Breast epithelium (tissue), 3 donors: ENCODE measurements at regions not wholly inside any gene's neighbourhood (a gene's known extent, or its start where the extent isn't known, plus 50 kb on each side); places are given as distances from the start of the nearest gene placed in this dataset.

Experiments
- CTCF ChIP-seq, 3 donors: fragments of 450-650 bp; IDR thresholded peaks; one replicate each; pipeline ENCODE4 v1.5.1; 2016 to 2017; ENCODE audit warnings: antibody characterized with exemption in 3 of 3, mild to moderate bottlenecking in 3 of 3, moderate library complexity in 3 of 3
- POLR2A ChIP-seq: fragments of 450-650 bp; IDR thresholded peaks from one replicate; pipeline ENCODE4 v1.6.1; 2016; ENCODE audit warnings: antibody characterized with exemption, mild to moderate bottlenecking, moderate library complexity
- POLR2AphosphoS5 ChIP-seq, 3 donors: sonication (generic); formaldehyde crosslinking; IDR thresholded peaks; one replicate each; pipeline ENCODE4 v1.6.1; 2017; ENCODE audit warnings: antibody characterized with exemption in 3 of 3

GRCh38 chr5:157923765-157924164, 64.8 kb upstream of the CLINT1 start:
- TF ChIP-seq POLR2A (no peak), CTCF (IDR thresholded peaks at IDR 0.05) (no peak), POLR2AphosphoS5 (IDR thresholded peaks at IDR 0.05) (no peak)
